Adrenal gland (tissue), 9 donors: ENCODE measurements at regions not wholly inside any gene's neighbourhood (a gene's known extent, or its start where the extent isn't known, plus 50 kb on each side); places are given as distances from the start of the nearest gene placed in this dataset.

Source experiments
- DNase-seq, 7 donors: peaks; one replicate each; pipeline ENCODE4 v3.0.0-alpha.2; 2019 to 2020
- H3K27ac ChIP-seq, 5 donors: fragments of 200-600 bp; sonication (generic) in 4 of 5; 1 replicate in 3 of 5; 2 replicates in 2 of 5; pipeline versions ENCODE4 v1.5.1 to v1.8.0; 2016 to 2020; ENCODE audit warnings: mild to moderate bottlenecking in 1 of 5
- H3K27me3 ChIP-seq: fragments of 200-600 bp; 2 replicates; pipeline ENCODE4 v1.8.0; 2021
- H3K36me3 ChIP-seq, 2 donors: fragments of 200-600 bp; replicated peaks in 1 of 2; 1 replicate in 1 of 2; 2 replicates in 1 of 2; pipeline versions ENCODE4 v1.5.1 to v1.8.0; 2018 to 2022
- H3K4me1 ChIP-seq, 2 donors: fragments of 200-600 bp; replicated peaks in 1 of 2; 1 replicate in 1 of 2; 2 replicates in 1 of 2; pipeline versions ENCODE4 v1.5.1 to v1.8.0; 2018 to 2021
- H3K4me3 ChIP-seq, 4 donors: fragments of 200-600 bp; sonication (generic) in 3 of 4; one replicate each; pipeline ENCODE4 v1.5.1; 2016 to 2018
- H3K9me3 ChIP-seq, 3 donors: fragments of 200-600 bp; sonication (generic) in 1 of 3; replicated peaks in 1 of 3; 1 replicate in 2 of 3; 2 replicates in 1 of 3; pipeline versions ENCODE4 v1.5.1 to v1.8.0; 2016 to 2021
- CTCF ChIP-seq, 6 experiments: fragments of 450-650 bp in 4 of 6; fragments of 200-600 bp in 2 of 6; sonication (generic) in 1 of 6; IDR thresholded peaks; 1 replicate in 5 of 6; 2 replicates in 1 of 6; pipeline versions ENCODE4 v1.5.1 to v1.8.0; 2016 to 2021; ENCODE audit warnings: antibody characterized with exemption in 6 of 6, mild to moderate bottlenecking in 2 of 6, moderate library complexity in 1 of 6
- POLR2A ChIP-seq, 2 donors: fragments of 450-650 bp; IDR thresholded peaks; one replicate each; pipeline ENCODE4 v1.6.1; 2017; ENCODE audit warnings: antibody characterized with exemption in 2 of 2, mild to moderate bottlenecking in 2 of 2, moderate library complexity in 1 of 2
- WGBS, 4 donors: extraction: QIAGEN DNeasy Blood & Tissue Kit in 2 of 4; methylation state at CpG; one replicate each; pipeline versions ENCODE4 v1.1.5 to v1.1.7; 2013 to 2017; 5-methylcytosine and 5-hydroxymethylcytosine counted together
- intact Hi-C, 2 donors: fragments of 100-400 bp; cut with DNase I; formaldehyde crosslinking; loops; one replicate each; pipeline versions ENCODE4 v1.14.1 to v1.15.0; 2022 to 2023
- donor health status: healthy with polysubstance abuse.
- donor health status: Bipolar disorder and iron deficiency.
- donor health status: DM: yes; HTN: yes; CAD: no.
- donor health status: DM: no; HTN: no; CAD: no.
- donor health status: DM: no; HTN: no; CAD: no.

- no peaks in the 10 kb centered on the region for H3K36me3 ChIP-seq
- peak in 3 of 7 donors; percentile 1 to 21 (median 5) for DNase-seq
- H3K4me1 ChIP-seq = no peaks in the 10 kb centered on the region
- 38 to 46% (median 40%) methylated on average over 8 of the region's 8 CpGs for WGBS, 4 donors
- H3K27me3 ChIP-seq = no peaks in the 10 kb centered on the region
- H3K27ac ChIP-seq = no peak overlapping the region
- no peak overlapping the region for H3K4me3 ChIP-seq
- no peak for TF ChIP-seq POLR2A (IDR thresholded peaks at IDR 0.05)
- no peak for TF ChIP-seq CTCF (IDR thresholded peaks at IDR 0.05)
- no peaks in the 10 kb centered on the region for H3K9me3 ChIP-seq
- intact Hi-C loops = no loop called here
Observed at GRCh38 chr21:18493422-18493821, 89.8 kb upstream of the TMPRSS15 start.

GRCh38 chr21:18495523-18495922 lies 91.9 kb upstream of the TMPRSS15 start:
- Histone ChIP-seq H3K4me3 (no peak overlapping the region), H3K4me1 (no peaks in the 10 kb centered on the region), H3K36me3 (no peaks in the 10 kb centered on the region), H3K9me3 (no peaks in the 10 kb centered on the region), H3K27me3 (no peaks in the 10 kb centered on the region), H3K27ac (no peak overlapping the region)
- no peak for TF ChIP-seq CTCF (IDR thresholded peaks at IDR 0.05)
- TF ChIP-seq POLR2A (IDR thresholded peaks at IDR 0.05) = no peak
- intact Hi-C loops = no loop called here
- DNase-seq = no peak
- whole genome bisulfite sequencing, 4 donors = 61 to 65% (median 63%) methylated on average over 1 of the region's 1 CpG

GRCh38 chr21:18498431-18498830 lies 94.8 kb upstream of the TMPRSS15 start:
- H3K36me3 ChIP-seq = no peaks in the 10 kb centered on the region

GRCh38 chr21:18499761-18500376 lies 96.3 kb upstream of the TMPRSS15 start:
- Histone ChIP-seq H3K27ac (no peak overlapping the region), H3K4me1 (no peaks in the 10 kb centered on the region), H3K4me3 (no peak overlapping the region), H3K27me3 (no peaks in the 10 kb centered on the region), H3K36me3 (no peaks in the 10 kb centered on the region), H3K9me3 (no peaks in the 10 kb centered on the region)
- 24 to 27% (median 26%) methylated on average over 4 of the region's 4 CpGs for WGBS, 4 donors
- DNase-seq = peak in 6 of 7 donors; percentile 27 to 69 (median 52)
- no peak for TF ChIP-seq POLR2A (IDR thresholded peaks at IDR 0.05)
- peak; percentile 32 to 74 (median 54) for TF ChIP-seq CTCF (IDR thresholded peaks at IDR 0.05)
- intact Hi-C loops = no loop called here

More at GRCh38 chr21:18498431-18498830, 94.8 kb upstream of the TMPRSS15 start:
- intact Hi-C loops = no loop called here
- no peaks in the 10 kb centered on the region for H3K4me1 ChIP-seq
- WGBS, 4 donors = 15 to 44% (median 30%) methylated on average over 1 of the region's 1 CpG
- no peaks in the 10 kb centered on the region for H3K27me3 ChIP-seq
- TF ChIP-seq CTCF (IDR thresholded peaks at IDR 0.05) (no peak), POLR2A (IDR thresholded peaks at IDR 0.05) (no peak)
- DNase-seq = no peak
- H3K27ac ChIP-seq = no peak overlapping the region
- no peak overlapping the region for H3K4me3 ChIP-seq
- no peaks in the 10 kb centered on the region for H3K9me3 ChIP-seq
